ENCODE measurements at regions not wholly inside any gene's neighbourhood (a gene's known extent, or its start where the extent isn't known, plus 50 kb on each side); places are given as distances from the start of the nearest gene placed in this dataset.
"Not testable (repeated sequence)": the region's sequence is repeated elsewhere in the genome, so short reads cannot be mapped to it uniquely, and the experiment has no call there.

DNA sequence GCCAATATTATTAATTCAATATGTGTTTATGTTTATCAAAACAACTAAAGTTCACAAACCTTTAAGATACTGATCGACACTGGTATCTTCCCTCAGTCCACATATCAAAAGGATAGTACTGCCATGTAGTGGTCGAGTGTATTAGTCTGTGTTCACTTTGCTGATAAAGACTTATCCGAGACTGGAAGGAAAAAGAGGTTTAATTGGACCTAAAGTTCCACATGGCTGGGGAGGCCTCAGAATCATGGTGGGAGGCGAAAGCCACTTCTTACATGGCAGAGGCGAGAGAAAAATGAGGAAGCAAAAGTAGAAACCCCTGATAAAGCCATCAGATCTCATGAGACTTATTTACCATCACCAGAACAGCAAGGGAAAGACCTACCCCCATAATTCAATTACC, 325.4 kb upstream of the PHF14 start:
- Histone ChIP-seq H3K27ac (no peak overlapping the region), H3K4me3 (no peak overlapping the region), H3K9me3 (no peaks in the 10 kb centered on the region), H3K27me3 (no peaks in the 10 kb centered on the region), H3K36me3 (no peaks in the 10 kb centered on the region), H3K4me1 (no peaks in the 10 kb centered on the region)
- no peak for DNase-seq
- TF ChIP-seq, protein P1, sequence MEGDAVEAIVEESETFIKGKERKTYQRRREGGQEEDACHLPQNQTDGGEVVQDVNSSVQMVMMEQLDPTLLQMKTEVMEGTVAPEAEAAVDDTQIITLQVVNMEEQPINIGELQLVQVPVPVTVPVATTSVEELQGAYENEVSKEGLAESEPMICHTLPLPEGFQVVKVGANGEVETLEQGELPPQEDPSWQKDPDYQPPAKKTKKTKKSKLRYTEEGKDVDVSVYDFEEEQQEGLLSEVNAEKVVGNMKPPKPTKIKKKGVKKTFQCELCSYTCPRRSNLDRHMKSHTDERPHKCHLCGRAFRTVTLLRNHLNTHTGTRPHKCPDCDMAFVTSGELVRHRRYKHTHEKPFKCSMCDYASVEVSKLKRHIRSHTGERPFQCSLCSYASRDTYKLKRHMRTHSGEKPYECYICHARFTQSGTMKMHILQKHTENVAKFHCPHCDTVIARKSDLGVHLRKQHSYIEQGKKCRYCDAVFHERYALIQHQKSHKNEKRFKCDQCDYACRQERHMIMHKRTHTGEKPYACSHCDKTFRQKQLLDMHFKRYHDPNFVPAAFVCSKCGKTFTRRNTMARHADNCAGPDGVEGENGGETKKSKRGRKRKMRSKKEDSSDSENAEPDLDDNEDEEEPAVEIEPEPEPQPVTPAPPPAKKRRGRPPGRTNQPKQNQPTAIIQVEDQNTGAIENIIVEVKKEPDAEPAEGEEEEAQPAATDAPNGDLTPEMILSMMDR (IDR thresholded peaks at IDR 0.05), result no peak
- intact Hi-C loops (cut with DNase I; ENCODE audit: low total_unique reads), result no loop called here

DNA sequence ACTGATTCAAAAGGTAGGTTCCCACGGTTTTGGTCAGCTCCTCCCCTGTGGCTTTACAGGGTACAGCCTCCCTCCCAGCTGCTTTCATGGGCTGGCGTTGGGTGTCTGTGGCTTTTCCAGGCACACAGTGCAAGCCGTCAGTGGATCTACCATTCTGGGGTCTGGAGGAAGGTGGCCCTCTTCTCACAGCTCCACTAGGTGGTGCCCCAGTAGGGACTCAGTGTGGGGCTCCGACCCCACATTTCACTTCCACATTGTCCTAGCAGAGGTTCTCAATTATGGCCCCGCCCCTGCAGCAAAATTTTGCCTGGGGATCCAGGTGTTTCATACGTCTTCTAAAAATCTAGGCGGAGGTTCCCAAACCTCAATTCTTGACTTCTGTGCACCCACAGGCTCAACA, 324.6 kb upstream of the PHF14 start:
- H3K4me1 ChIP-seq; H3K4me3 ChIP-seq; H3K36me3 ChIP-seq; H3K9me3 ChIP-seq; H3K27ac ChIP-seq; DNase-seq; intact Hi-C loops (cut with DNase I; ENCODE audit: low total_unique reads); H3K27me3 ChIP-seq: not testable (repeated sequence)

DNA sequence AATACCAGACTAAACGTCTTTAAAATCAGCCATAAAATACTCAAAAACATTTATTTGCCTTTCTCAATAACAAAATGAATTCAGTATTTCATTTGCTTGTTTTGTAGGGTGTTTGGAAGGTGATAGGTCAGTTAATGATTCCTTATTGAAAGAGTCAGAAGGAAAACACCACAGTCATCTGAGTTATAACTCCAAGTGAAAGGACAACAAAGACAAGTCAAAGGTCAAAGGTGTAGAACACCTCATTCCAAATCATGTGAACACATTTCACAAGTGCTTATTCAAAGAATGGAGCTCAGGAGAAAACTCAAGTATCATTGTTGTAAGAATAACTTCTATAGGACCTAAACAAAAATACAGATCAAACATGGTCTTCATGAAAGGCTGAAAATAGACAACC, 318.6 kb upstream of the PHF14 start:
- Histone ChIP-seq H3K4me1 (no peaks in the 10 kb centered on the region), H3K36me3 (no peaks in the 10 kb centered on the region), H3K4me3 (no peak overlapping the region), H3K27me3 (no peaks in the 10 kb centered on the region), H3K27ac (no peak overlapping the region), H3K9me3 (no peaks in the 10 kb centered on the region)
- DNase-seq, result no peak
- intact Hi-C loops (cut with DNase I; ENCODE audit: low total_unique reads), result no loop called here
- TF ChIP-seq, protein P1 (IDR thresholded peaks at IDR 0.05), result no peak

DNA sequence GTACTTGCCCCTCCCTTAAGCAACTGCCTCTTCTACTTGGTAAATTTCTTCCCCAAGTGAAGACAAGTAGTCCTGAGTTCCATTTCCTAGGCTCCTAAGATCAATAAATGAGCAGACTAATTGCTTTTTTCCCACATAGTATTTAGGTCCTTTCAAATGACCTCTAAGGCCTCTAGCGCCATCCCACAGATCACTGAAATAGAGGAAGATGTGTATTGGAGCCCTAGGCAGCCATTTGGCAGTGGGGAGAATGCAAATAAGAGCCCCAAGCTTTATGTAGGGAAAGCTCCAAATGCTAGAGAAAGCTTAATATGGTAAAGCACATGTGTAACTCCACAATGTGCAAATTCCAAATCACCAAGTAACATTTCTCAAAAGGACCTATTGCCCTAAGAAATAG, 316.5 kb upstream of the PHF14 start:
- Histone ChIP-seq H3K9me3 (no peaks in the 10 kb centered on the region), H3K27ac (no peak overlapping the region), H3K36me3 (no peaks in the 10 kb centered on the region), H3K4me3 (no peak overlapping the region), H3K4me1 (no peaks in the 10 kb centered on the region), H3K27me3 (no peaks in the 10 kb centered on the region)
- intact Hi-C loops (cut with DNase I; ENCODE audit: low total_unique reads), result no loop called here
- TF ChIP-seq, protein P1 (IDR thresholded peaks at IDR 0.05), result no peak
- no peak for DNase-seq

DNA sequence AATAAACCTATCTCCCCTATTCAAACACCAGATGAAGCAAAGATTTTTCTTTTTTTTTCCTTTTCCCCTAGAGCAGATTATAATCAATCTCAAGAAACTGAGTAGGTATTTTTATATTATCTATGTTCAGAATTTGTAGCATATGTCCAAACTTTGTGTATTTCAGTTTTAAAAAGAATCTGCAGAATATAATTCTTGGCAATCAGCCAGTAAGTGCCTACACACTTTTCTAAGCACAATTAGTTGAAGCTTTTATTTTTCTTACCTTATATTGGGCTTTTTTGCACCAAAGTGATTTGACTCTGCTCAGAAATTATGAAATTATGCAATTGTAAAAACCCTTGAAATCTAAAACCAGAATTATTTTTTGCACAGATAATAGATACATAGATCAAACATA, 315.8 kb upstream of the PHF14 start:
- H3K27ac ChIP-seq, result no peak overlapping the region
- H3K36me3 ChIP-seq, result no peaks in the 10 kb centered on the region
- no peak overlapping the region for H3K4me3 ChIP-seq
- H3K27me3 ChIP-seq, result no peaks in the 10 kb centered on the region
- H3K4me1 ChIP-seq, result no peaks in the 10 kb centered on the region
- intact Hi-C loops (cut with DNase I; ENCODE audit: low total_unique reads), result no loop called here
- TF ChIP-seq, protein P1 (IDR thresholded peaks at IDR 0.05), result no peak
- H3K9me3 ChIP-seq, result no peaks in the 10 kb centered on the region
- no peak for DNase-seq

DNA sequence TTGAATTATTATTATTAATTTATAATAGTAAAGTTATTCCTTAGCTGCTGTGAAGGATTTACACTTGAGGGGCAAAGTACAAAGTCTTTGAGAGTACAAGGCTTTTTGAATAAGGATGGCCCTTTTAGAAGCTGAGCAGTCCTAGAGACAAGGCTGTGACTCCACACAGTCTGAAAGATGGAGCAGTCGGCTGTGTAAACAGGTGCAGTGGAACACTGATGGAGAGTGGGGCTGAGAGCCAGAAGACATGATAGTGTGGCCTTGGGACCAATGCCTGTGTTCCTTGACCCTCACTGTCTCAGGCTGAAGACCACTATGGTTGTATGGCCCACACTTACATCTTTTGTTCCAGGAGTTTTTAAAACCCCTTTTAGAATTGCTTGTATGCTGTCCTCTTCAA, 311.2 kb upstream of the PHF14 start:
- Histone ChIP-seq H3K27ac (no peak overlapping the region), H3K4me3 (no peak overlapping the region), H3K4me1 (no peaks in the 10 kb centered on the region), H3K9me3 (no peaks in the 10 kb centered on the region), H3K27me3 (no peaks in the 10 kb centered on the region), H3K36me3 (no peaks in the 10 kb centered on the region)
- TF ChIP-seq, protein P1 (IDR thresholded peaks at IDR 0.05), result no peak
- intact Hi-C loops (cut with DNase I; ENCODE audit: low total_unique reads), result no loop called here
- no peak for DNase-seq

All from tibial artery (tissue), 4 donors.